Hematopoietic multipotent progenitor cell (in vitro differentiated cells): ENCODE measurements at regions not wholly inside any gene's neighbourhood (a gene's known extent, or its start where the extent isn't known, plus 50 kb on each side); places are given as distances from the start of the nearest gene placed in this dataset.

Experiments
- DNase-seq, 3 donors: peaks; one replicate each; pipeline ENCODE4 v3.0.0-alpha.2; 2011 to 2015; ENCODE audit warnings: low read depth in 2 of 3, low spot score in 2 of 3

GRCh38 chr11:91823252-91823830 is 401.3 kb upstream of the FAT3 start:
- DNase-seq, result no peak

- no peak for DNase-seq
These were observed 401.8 kb upstream of the FAT3 start for GRCh38 chr11:91822805-91823204.

GRCh38 chr11:91820709-91821108 is 403.9 kb upstream of the FAT3 start:
- no peak for DNase-seq

- DNase-seq, result no peak
These were observed 404.8 kb upstream of the FAT3 start for GRCh38 chr11:91819777-91820176.

GRCh38 chr11:91819195-91819594 is 405.4 kb upstream of the FAT3 start:
- no peak for DNase-seq

DNA sequence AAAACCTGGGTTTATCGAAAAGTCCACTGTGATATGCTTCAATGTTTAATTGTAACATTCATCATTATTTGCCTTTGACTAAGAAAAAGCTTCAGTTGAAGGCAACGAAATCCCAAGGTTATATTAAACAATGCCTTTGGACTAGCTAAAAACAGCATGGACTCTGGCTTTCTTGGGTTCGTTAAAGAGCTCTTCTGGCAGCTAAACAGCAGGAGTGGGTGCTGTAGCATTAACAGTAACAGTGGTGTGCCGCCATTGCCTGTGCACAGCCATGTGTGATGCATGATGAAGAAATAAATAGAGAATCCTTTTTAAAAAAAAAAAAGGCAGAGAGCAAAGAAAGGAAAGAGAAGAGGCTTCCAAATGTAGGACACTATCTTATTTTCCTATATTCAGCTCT is 406.6 kb upstream of the FAT3 start:
- DNase-seq, result no peak

- no peak for DNase-seq
These were observed 411.4 kb upstream of the FAT3 start for GRCh38 chr11:91813263-91813662.

DNA sequence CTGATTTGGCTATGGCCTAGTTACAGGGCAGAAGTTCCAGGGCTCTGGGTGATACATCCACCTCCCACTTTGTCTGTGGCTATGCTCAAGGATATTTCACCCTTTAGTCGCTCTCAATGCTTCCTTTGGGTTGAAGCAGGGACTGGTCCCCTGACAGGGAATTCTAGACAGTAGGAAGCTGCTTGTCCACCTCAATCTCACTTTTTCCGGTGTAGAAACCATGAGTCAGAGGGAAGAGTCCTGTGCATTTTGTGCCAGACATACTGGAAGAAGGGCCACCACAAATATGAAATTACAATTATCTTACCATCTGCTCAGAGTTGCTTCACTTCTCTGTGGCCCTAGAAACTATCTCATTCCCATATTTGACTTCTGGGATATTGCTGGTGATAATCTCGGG is 413.7 kb upstream of the FAT3 start:
- DNase-seq, result no peak

GRCh38 chr11:91805293-91805692 is 419.3 kb upstream of the FAT3 start:
- DNase-seq, result no peak

- DNase-seq, result no peak
These were observed 420.6 kb upstream of the FAT3 start for GRCh38 chr11:91804042-91804441.

- DNase-seq, result no peak
These were observed 422.1 kb upstream of the FAT3 start for GRCh38 chr11:91802475-91802874.

- DNase-seq, result no peak
These were observed 424.3 kb upstream of the FAT3 start for GRCh38 chr11:91800208-91800914.

- no peak for DNase-seq
These were observed 426.4 kb upstream of the FAT3 start for GRCh38 chr11:91798240-91798639.

GRCh38 chr11:91796999-91797398 is 427.6 kb upstream of the FAT3 start:
- DNase-seq, result no peak

DNA sequence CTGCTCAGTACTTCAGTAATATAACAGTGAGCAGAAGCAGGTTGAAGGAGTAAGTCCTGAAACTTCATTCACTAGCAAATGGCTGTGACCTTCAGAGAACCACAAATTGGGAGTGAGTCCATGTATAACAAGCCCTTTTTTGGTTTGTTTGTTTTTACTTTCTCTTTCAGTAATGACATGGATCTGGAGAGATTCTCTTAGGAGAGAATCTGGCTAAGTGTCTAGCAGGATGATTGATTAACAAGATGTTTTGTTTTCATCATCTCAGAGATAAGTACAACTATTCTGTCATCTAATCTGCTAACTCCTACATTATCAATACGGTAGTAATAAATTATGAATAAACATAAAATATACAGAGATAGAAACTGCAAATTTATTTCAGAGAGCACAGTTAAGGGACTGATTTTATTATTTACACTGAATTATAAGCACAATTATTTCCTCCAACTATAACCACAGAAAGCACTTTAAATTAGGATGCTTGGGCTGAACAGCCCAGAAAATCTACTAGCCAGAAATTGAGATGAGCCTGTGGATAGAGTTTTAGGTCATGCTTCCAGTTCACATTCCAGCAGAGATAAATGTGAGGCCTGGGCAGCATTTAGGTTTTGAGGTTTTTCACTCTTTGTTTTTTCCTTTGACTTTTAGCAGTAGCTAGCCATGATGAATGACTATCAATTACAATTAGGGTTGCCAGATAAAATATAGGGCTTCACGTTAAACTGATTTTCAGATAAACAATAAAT is 429.3 kb upstream of the FAT3 start:
- no peak for DNase-seq

GRCh38 chr11:91794146-91794545 is 430.5 kb upstream of the FAT3 start:
- DNase-seq, result no peak

DNA sequence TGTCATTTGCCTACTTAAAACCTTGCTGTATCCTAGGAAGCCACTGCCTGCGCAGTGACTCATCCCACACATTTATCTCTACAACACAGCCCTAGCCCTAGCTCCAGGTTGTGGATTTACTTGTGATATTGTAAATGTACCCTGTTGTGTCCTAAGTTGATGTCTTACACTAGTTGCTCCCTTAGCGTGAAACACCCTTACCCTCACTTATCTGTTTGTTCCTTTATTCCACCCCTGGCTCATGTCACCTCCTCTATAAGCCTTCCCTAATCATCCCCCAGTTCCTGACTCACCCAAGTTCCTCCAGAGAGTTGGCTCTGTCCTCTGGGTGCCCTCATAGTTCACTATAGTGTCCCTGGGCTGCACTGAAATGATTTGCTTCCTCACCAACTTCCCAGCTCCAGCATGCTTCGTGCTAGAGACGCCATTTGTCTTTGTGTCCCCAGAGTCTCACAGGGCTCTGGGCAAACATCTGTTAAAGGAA is 431.8 kb upstream of the FAT3 start:
- no peak for DNase-seq

- DNase-seq, result no peak
These were observed 433.5 kb upstream of the FAT3 start for GRCh38 chr11:91791171-91791468.

DNA sequence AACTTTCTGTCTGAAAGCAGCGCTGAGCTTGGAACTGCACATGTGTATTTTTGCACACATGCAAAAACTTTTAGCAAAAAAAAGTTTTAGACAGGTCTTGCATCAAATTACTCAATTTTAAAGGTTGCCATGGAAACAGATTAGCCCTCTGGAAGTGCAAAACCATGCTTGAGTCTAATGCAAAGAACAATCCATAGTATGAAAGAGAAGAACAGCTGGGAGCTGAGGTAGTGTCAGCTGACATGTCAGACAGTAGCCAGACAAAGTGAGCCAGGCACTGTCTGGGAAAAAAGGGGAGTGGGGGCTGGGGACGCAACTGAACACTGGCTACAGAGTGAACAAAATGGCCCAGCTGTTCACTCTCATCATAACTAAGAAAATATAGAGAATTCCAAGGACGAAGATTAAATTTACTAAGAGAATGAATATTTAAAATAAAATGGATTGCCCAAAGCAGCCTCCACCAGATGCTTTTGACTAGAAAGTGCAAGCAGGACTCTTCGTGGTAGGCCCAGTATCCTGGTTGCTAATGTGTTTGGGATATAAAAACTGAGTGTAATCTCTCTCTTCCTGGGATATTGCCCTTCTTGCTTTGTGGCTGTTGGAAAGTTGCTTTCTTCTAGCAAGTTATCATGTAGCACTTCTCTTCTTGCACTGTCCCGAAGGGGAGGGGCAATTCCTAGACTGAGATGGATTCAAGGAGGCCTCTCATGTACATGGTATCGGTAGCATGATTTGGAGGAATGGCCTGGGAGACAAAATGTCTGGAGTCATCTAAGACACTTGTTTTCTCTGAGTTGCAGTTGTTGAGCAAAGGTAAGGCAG is 434.1 kb upstream of the FAT3 start:
- DNase-seq, result no peak

DNA sequence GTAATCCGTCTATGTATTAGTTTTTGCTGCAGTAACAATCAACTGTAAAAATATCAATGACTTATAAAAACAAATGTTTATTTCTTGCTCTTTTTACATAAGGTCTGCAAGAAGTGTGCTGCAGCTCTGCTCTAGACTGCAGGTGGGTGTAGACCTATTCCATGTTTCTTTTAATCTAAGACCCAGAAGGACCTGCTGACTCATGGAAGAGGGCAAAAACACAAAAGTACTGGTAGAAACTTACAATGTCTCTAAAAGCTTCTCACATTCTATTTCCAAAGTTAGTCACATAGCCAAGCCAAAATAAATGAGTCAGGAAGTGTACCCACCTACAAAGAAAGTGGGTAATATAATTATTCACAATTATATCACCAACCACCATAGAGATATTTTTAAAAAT is 435.9 kb upstream of the FAT3 start:
- no peak for DNase-seq

DNA sequence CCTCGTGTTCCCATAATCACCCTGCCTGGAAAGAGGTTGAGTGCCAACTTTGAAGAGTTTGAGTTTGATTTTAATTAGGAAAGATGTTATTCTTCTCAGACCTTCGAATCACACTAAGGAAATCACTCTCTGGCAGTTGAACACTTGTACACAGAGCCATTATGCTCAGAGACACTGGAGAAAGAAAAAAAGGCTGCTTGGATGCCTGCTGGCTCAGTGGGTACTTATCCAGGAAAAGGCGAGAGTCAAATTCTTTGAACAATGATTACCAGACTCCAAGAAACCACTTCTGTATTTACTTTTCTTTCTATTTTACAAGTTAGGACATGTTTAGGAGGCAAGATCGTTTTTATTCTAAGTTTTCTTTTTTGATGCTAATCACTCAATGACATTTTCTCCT is 438.5 kb upstream of the FAT3 start:
- DNase-seq, result no peak
